Left ventricle myocardium superior (tissue), 1 donor: ENCODE measurements at regions not wholly inside any gene's neighbourhood (a gene's known extent, or its start where the extent isn't known, plus 50 kb on each side); places are given as distances from the start of the nearest gene placed in this dataset.

ENCODE experiments used
- ATAC-seq: fragments of 200-7000 bp; cut with Tn5 transposase; one replicate; pipeline ENCODE4 v1.9.1; 2020; ENCODE audit warnings: mild to moderate bottlenecking, moderate library complexity
- DNase-seq: peaks from one replicate; pipeline ENCODE4 v3.0.0-alpha.2; 2020
- intact Hi-C: fragments of 100-400 bp; cut with micrococcal nuclease; formaldehyde crosslinking; loops from one replicate; pipeline ENCODE4 v1.11.0; 2022
- donor health status: DM: no; HTN: yes; CAD: no; lungs with severe emphysema.

DNA sequence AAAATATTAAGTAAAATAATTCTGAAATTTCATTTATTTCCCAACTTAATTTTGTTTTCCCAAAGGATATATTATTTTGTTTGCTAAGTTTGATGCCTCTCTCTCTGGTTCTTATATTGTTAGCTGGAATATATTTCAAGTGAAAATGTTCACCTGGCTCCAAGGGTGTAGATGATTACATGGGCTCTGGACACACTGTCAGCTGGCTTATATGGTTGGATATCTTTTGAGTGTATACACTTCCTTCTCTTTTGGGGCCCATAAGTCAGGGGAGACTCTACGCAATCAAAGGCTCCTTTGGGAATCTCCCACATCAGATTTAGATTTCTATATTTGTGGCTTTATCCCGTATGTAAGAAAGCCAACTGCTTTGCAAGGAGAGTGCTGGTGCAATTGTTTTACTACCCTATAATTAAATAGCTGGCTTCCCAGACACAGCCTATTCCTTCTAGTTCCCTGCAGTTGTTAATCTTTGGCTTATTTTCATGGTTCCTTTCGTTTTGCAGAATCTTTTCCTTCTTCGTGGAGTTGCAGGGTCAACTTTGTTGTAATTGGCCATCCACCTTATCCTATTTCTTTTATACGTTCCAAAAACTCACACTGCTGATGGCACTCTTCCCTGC, 225.7 kb downstream of the DPH6 start:
- intact Hi-C loops, result no loop called here
- no peak for DNase-seq
- no peak for ATAC-seq

- intact Hi-C loops, result no loop called here
- no peak for ATAC-seq
Observed at GRCh38 chr15:35319354-35319753, 226.6 kb downstream of the DPH6 start.

DNA sequence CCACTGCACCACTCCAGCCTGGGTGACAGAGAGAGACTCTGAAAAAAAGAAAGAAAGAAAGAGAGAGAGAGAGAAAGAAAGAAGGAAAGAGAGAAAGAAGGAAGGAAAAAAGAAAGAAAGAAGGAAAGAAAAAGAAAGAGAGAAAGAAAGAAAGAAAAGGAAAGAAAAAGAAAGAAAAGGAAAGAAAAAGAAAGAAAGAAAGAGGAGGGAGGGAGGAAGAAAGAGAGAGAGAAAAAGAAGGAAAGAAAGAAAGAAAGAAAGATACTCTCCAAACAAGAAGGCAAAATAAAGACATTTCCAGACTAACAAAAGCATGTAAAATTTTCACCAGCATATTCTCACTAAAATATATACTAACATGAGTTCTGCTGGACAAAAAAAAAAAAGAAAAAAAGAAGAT, 228.7 kb downstream of the DPH6 start:
- DNase-seq (no peak), ATAC-seq (no peak)
- intact Hi-C loops, result no loop called here

More at GRCh38 chr15:35319354-35319753, 226.6 kb downstream of the DPH6 start:
- DNase-seq, result no peak

GRCh38 chr15:35312344-35312743, 227.2 kb upstream of the NANOGP8 start:
- no peak for ATAC-seq
- intact Hi-C loops, result no loop called here
- no peak for DNase-seq

- intact Hi-C loops, result no loop called here
- no peak for ATAC-seq
- no peak for DNase-seq
Observed at GRCh38 chr15:35311615-35312014, 226.5 kb upstream of the NANOGP8 start.

GRCh38 chr15:35309886-35310285, 224.8 kb upstream of the NANOGP8 start:
- DNase-seq, result no peak
- intact Hi-C loops, result no loop called here
- ATAC-seq, result no peak

DNA sequence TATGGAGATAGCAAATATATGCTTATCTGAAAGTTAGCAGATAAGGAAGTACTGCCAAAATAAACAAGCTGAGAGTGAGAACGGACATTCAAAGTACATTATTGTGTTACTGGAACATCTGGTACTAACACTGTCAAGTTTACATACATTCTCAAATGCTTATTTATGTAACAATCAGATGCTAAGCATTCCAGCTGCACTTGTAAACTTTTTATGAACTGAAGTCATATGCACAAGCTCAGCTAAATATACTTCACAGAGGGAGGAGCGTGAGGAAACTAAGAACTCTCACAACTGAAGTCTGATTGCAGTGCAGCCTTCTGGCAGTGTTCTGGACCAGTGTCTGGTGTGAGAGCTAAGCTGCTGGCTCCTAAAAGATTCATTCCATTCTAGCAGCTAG, 223.7 kb upstream of the NANOGP8 start:
- ATAC-seq (peak; percentile 94), DNase-seq (no peak)
- intact Hi-C loops, result no loop called here

- intact Hi-C loops, result no loop called here
- ATAC-seq, result no peak
Observed at GRCh38 chr15:35307676-35308075, 222.6 kb upstream of the NANOGP8 start.

GRCh38 chr15:35307026-35307425, 221.9 kb upstream of the NANOGP8 start:
- intact Hi-C loops, result no loop called here
- no peak for DNase-seq
- peak; percentile 66 for ATAC-seq

More at GRCh38 chr15:35307676-35308075, 222.6 kb upstream of the NANOGP8 start:
- no peak for DNase-seq

- no peak for DNase-seq
- intact Hi-C loops, result no loop called here
- peak; percentile 78 for ATAC-seq
Observed at GRCh38 chr15:35306361-35306981, 221.4 kb upstream of the NANOGP8 start.

- intact Hi-C loops, result no loop called here
- DNase-seq (no peak), ATAC-seq (no peak)
Observed at GRCh38 chr15:35305946-35306345, 220.9 kb upstream of the NANOGP8 start.

DNA sequence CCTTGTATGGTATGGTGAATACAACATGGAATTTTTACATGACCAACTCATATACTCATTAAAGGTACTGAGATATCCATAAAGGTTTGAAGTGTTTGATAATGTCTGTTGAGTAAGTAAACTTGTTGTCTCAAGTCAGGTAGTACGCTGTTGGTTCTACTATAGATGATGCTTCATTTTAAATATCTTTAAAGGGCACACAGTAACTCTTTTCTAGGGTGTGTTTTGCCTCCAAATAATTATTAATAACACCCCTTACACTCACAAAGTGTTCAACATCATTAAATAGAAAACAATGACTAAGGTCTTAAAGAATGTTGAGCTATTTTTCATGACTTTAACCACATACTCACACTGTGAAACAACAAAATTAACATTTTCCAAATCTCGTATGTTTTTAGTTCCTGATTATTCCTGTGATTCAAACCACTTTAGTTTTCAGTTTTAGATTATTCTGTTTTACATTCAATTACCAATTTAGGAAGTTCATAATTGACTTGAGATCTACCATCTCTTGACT, 220.0 kb upstream of the NANOGP8 start:
- intact Hi-C loops, result no loop called here
- ATAC-seq, result no peak
- DNase-seq, result no peak

DNA sequence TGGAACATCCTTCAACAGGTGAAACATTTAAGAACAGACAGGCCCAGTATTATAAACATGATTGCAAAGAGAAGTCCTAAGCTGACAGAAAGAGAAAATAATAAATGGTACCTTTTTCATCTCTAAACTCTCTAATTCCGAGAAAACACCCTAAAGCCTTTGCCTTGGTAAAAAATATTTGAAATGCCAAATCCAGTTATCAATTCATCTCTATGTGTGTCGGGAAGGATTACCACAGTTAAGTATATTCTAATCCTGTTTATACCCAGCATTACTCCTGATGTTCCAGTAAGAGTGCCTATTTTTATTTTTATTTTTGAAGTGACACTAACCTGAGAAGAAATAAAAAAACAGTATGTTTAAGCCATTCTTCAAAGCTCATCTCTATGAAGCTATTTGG, 219.3 kb upstream of the NANOGP8 start:
- DNase-seq (no peak), ATAC-seq (no peak)
- intact Hi-C loops, result no loop called here

DNA sequence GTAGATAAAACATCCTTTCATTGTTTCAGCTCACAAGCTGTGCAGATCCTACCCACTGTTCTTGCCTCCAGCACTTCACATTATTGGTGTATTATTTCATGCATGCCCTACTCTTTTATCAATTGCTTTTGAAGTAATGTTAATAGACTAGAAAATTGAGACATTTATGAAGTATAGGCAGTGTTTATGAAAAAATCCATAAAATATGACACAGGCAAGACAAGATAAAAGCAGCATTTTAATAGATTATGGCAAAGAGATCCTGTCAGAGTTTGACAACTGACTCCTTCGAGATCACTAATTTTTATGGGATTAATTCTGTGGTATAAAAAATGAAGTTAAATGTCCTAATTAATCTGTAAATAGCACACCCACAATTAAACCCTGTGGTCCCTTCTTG, 217.2 kb upstream of the NANOGP8 start:
- ATAC-seq (no peak), DNase-seq (no peak)
- intact Hi-C loops, result no loop called here

DNA sequence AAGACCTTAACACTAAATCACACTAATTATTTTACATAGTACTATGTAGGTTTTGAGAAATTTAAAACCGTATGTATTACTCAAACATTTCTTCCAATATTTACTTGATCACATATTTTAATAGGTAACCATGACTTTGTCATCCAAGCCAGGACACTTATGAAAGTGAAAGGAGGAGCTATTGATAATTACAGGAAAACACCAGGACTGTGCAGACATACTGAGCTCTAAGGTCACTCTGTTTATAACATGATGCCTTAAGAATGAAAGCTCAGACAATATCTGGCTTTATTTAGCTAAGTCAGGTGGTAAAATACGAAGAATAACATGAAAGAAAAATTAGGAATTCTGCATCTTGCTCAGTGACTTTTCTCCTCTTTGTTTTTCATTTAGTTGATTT, 216.0 kb upstream of the NANOGP8 start:
- DNase-seq, result no peak
- intact Hi-C loops, result no loop called here
- no peak for ATAC-seq

- intact Hi-C loops, result no loop called here
Observed at GRCh38 chr15:35299059-35299735, 214.1 kb upstream of the NANOGP8 start.

DNA sequence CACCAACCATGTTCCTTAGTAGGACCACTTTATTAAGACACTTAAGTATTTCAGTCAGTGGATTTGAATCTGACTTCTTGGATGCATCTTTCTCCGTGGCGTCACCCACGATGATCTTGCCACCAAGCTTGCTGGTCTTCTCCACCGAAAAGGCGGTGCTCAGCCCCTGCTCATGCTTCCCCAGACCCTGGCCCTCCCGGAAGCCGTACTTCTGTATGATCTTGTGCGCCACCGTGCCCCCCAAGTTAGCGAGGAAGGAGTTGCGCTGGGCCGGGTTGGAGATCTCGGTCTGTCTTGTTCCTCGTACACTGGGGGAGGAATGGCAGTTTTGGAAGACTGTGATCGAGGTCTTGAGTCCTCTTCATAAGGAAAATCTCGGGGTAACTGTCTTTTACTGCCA, 213.4 kb upstream of the NANOGP8 start:
- DNase-seq (no peak), ATAC-seq (no peak)
- intact Hi-C loops, result no loop called here

More at GRCh38 chr15:35299059-35299735, 214.1 kb upstream of the NANOGP8 start:
- ATAC-seq (no peak), DNase-seq (peak; percentile 25)

- no peak for DNase-seq
- ATAC-seq, result no peak
- intact Hi-C loops, result no loop called here
Observed at GRCh38 chr15:35293353-35294130, 208.4 kb upstream of the NANOGP8 start.

GRCh38 chr15:35290301-35290721, 205.2 kb upstream of the NANOGP8 start:
- intact Hi-C loops, result no loop called here
- no peak for ATAC-seq

More at GRCh38 chr15:35290301-35290721, 205.2 kb upstream of the NANOGP8 start:
- DNase-seq, result no peak
